ENCODE measurements at regions not wholly inside any gene's neighbourhood (a gene's known extent, or its start where the extent isn't known, plus 50 kb on each side); places are given as distances from the start of the nearest gene placed in this dataset.

- Histone ChIP-seq H3K36me3 (ENCODE audit: insufficient read depth) (peaks cover 11% of the 10 kb centered on the region; the same call in 1 of the 2 replicates), H4K20me1 (replicated peaks; ENCODE audit: insufficient read depth) (no peaks in the 10 kb centered on the region), H3K9me2 (ENCODE audit: insufficient read depth) (peaks cover 5% of the 10 kb centered on the region), H3F3A (replicated peaks; ENCODE audit: low read depth) (no peaks in the 10 kb centered on the region), H3K79me2 (replicated peaks; ENCODE audit: insufficient read depth) (no peaks in the 10 kb centered on the region), H3K27ac (ENCODE audit: low read depth) (no peak overlapping the region), H3K4me3 (no peak overlapping the region), H3K4me2 (no peak overlapping the region), H3K4me1 (ENCODE audit: insufficient read depth) (peaks cover 25% of the 10 kb centered on the region), H2AFZ (no peak overlapping the region), H3K27me3 (ENCODE audit: insufficient read depth) (no peaks in the 10 kb centered on the region)
- DNase-seq (ENCODE audit: low spot score) = no peak
- TF ChIP-seq EZH2phosphoT487 (IDR thresholded peaks at IDR 0.05; ENCODE audit: unreplicated experiment) (no peak), ZNF462 (CRISPR knock-in tag; IDR thresholded peaks at IDR 0.05) (no peak), CREB1 (CRISPR knock-in tag; IDR thresholded peaks at IDR 0.05; ENCODE audit: low read depth) (no peak), JUNB (IDR thresholded peaks at IDR 0.05; ENCODE audit: unreplicated experiment) (no peak), REST (IDR thresholded peaks at IDR 0.05; ENCODE audit: unreplicated experiment) (no peak), ZNF114 (CRISPR knock-in tag; IDR thresholded peaks at IDR 0.05) (no peak), ETS1 (IDR thresholded peaks at IDR 0.05) (no peak), EZH2 (IDR thresholded peaks at IDR 0.05; ENCODE audit: low read depth, unreplicated experiment) (no peak), CTCF (conservative IDR thresholded peaks at IDR 0.05; ENCODE audit: low read depth in 2 of 2) (no peak), POLR2AphosphoS5 (IDR thresholded peaks at IDR 0.05; ENCODE audit: low read depth) (no peak), ZNF331 (CRISPR knock-in tag; IDR thresholded peaks at IDR 0.05; ENCODE audit: low read depth) (no peak), NANOG (IDR thresholded peaks at IDR 0.05; ENCODE audit: borderline replicate concordance) (no peak)
- no peaks in the 10 kb centered on the region for H3K27me3 Mint-ChIP-seq (ENCODE audit: insufficient read depth, low read depth, poor library complexity)
- ATAC-seq = no peak
- H3K4me1 Mint-ChIP-seq = peaks cover 6% of the 10 kb centered on the region
- H3K4me3 Mint-ChIP-seq = no peak overlapping the region
- H3K9me3 Mint-ChIP-seq = peaks cover 40% of the 10 kb centered on the region
- no peak overlapping the region for H3K27ac Mint-ChIP-seq
- H3K36me3 Mint-ChIP-seq (ENCODE audit: low read depth) = peaks cover 28% of the 10 kb centered on the region
Observed at GRCh38 chr6:62819640-62820039, 391.6 kb upstream of the FKBP1C start.

Data from GM23338 (cell line).